RWPE2 (cell line): ENCODE measurements at regions not wholly inside any gene's neighbourhood (a gene's known extent, or its start where the extent isn't known, plus 50 kb on each side); places are given as distances from the start of the nearest gene placed in this dataset.

ENCODE experiments used
- ATAC-seq: fragments of 200-7000 bp; cut with Tn5 transposase; 3 replicates; pipeline ENCODE4 v1.9.1; 2021; ENCODE audit warnings: low read depth
- DNase-seq: peaks from one replicate; pipeline ENCODE4 v3.0.0-alpha.2; 2020; ENCODE audit warnings: low spot score
- H3K27ac ChIP-seq: fragments of 450-650 bp; 2 replicates; pipeline ENCODE4 v1.5.1; 2017; ENCODE audit warnings: mild to moderate bottlenecking; ENCODE audit not compliant: poor library complexity, severe bottlenecking
- H3K27me3 ChIP-seq: fragments of 250-450 bp; sonication (Bioruptor Pico); 2 replicates; pipeline ENCODE4 v1.5.1; 2021; ENCODE audit warnings: mild to moderate bottlenecking, moderate library complexity; ENCODE audit not compliant: insufficient read depth, poor library complexity, severe bottlenecking
- H3K36me3 ChIP-seq: fragments of 250-450 bp; sonication (Bioruptor Pico); 2 replicates; pipeline ENCODE4 v1.5.1; 2020; ENCODE audit warnings: low read depth, mild to moderate bottlenecking, moderate library complexity
- H3K4me1 ChIP-seq: fragments of 250-450 bp; sonication (Bioruptor Pico); 2 replicates; pipeline ENCODE4 v1.5.1; 2021; ENCODE audit warnings: mild to moderate bottlenecking, moderate library complexity; ENCODE audit not compliant: insufficient read depth, poor library complexity, severe bottlenecking
- H3K4me3 ChIP-seq: fragments of 250-450 bp; sonication (Bioruptor Pico); 2 replicates; pipeline ENCODE4 v1.5.1; 2021; ENCODE audit warnings: mild to moderate bottlenecking, moderate library complexity; ENCODE audit not compliant: severe bottlenecking
- H3K9me3 ChIP-seq: fragments of 250-450 bp; sonication (Bioruptor Pico); 2 replicates; pipeline ENCODE4 v1.5.1; 2021; ENCODE audit warnings: mild to moderate bottlenecking, moderate library complexity; ENCODE audit not compliant: severe bottlenecking
- TF ChIP-seq, protein P1 (sequence below): fragments of 450-650 bp; IDR thresholded peaks from one replicate; pipeline ENCODE4 v1.5.1; 2017; ENCODE audit warnings: mild to moderate bottlenecking, moderate library complexity; ENCODE audit not compliant: poor library complexity, severe bottlenecking

DNA sequence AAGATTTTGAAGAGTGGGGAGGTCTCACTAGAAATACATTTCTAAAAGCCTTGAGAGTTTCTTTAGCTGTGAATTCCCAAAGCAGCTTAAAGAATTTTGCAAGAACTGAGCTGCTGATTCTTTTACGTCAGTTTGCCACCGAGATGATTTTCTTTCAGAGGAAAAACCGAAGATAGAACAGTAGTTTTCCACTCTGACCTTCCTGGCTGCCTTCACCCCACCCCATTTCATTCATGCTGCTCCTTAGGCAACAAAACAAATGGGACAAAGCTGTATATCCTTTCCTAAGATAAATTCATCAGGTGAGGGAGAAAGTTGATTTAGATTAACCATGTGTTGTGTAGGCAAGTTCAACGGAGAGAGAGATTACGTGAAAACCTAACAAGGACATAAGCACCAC lies 947.0 kb downstream of the GALC start:
- H3K4me3 ChIP-seq: no peak overlapping the region
- H3K27ac ChIP-seq: no peak overlapping the region
- ATAC-seq (no peak), DNase-seq (no peak)
- H3K4me1 ChIP-seq: peaks cover 10% of the 10 kb centered on the region
- no peaks in the 10 kb centered on the region for H3K9me3 ChIP-seq
- TF ChIP-seq, protein P1, sequence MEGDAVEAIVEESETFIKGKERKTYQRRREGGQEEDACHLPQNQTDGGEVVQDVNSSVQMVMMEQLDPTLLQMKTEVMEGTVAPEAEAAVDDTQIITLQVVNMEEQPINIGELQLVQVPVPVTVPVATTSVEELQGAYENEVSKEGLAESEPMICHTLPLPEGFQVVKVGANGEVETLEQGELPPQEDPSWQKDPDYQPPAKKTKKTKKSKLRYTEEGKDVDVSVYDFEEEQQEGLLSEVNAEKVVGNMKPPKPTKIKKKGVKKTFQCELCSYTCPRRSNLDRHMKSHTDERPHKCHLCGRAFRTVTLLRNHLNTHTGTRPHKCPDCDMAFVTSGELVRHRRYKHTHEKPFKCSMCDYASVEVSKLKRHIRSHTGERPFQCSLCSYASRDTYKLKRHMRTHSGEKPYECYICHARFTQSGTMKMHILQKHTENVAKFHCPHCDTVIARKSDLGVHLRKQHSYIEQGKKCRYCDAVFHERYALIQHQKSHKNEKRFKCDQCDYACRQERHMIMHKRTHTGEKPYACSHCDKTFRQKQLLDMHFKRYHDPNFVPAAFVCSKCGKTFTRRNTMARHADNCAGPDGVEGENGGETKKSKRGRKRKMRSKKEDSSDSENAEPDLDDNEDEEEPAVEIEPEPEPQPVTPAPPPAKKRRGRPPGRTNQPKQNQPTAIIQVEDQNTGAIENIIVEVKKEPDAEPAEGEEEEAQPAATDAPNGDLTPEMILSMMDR: no peak
- H3K27me3 ChIP-seq: no peaks in the 10 kb centered on the region
- H3K36me3 ChIP-seq: no peaks in the 10 kb centered on the region

DNA sequence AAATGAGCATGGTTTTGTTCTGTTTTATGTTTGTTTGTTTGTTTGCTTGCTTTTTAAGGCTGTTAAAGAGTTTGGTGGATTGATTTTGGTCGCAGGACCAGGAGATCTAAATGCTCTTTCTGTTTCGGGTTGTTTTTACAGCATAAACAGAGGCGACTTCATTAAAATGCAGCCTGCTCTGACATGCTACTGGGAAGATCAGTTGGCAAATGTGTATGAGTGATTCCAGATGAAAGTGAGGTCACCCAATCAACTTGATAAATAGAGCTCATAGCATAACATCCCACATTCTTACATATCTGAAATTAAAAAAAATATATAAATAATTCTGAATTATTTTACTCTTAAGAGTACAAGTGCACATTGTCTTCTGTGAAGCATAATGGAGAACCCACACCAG lies 947.7 kb downstream of the GALC start:
- Histone ChIP-seq H3K27ac (no peak overlapping the region), H3K4me1 (peaks cover 11% of the 10 kb centered on the region), H3K4me3 (no peak overlapping the region), H3K36me3 (no peaks in the 10 kb centered on the region), H3K9me3 (no peaks in the 10 kb centered on the region), H3K27me3 (no peaks in the 10 kb centered on the region)
- DNase-seq: no peak
- no peak for ATAC-seq
- TF ChIP-seq, protein P1: no peak

DNA sequence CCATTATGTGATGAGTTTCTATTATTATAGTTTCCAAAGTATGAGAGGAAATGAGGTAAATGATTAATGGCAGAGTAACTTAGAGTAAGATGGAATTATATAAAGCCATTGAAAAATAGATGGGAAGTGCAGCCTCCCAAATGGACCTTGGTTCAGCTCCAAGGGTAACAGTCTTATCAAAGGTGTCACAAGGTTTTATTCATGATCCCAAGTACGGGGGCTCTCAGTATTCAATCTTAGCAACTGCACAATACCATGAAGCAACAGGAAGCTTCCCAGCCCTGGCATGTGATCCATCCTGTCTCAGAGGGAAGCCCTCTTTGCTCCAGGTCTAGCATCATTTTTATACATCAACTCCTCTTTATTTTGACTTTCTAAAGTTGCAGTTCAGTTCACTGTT lies 948.2 kb downstream of the GALC start:
- Histone ChIP-seq H3K27ac (no peak overlapping the region), H3K36me3 (no peaks in the 10 kb centered on the region), H3K4me1 (peaks cover 11% of the 10 kb centered on the region), H3K9me3 (no peaks in the 10 kb centered on the region), H3K27me3 (no peaks in the 10 kb centered on the region), H3K4me3 (no peak overlapping the region)
- no peak for DNase-seq
- TF ChIP-seq, protein P1: no peak
- no peak for ATAC-seq

DNA sequence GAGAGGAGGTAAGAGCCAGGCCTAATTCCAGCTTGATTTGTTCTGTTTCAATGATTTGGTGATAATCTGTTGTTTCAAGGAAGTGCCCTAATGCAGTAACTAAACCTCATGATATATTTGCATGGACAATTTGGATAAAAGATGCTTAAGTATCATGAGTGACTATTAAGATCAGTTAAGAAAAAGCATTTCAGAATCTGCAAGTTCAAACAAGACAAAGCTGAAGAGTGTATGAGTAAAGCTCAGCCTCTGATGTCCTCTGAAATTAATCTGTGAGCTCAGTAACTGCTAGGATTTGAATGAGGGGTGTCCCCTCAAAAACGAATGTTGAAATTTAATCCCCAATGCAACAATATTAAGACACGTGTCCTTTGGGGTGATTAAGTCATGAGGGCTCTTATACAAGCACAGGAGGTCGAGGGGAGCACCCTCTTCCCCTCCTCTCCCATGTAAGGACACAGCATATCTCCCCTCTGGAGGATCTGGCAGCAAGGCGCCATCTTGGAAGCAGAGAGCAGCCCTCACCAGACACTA lies 949.2 kb downstream of the GALC start:
- TF ChIP-seq, protein P1: no peak
- Histone ChIP-seq H3K27me3 (no peaks in the 10 kb centered on the region), H3K4me3 (no peak overlapping the region), H3K36me3 (no peaks in the 10 kb centered on the region), H3K9me3 (no peaks in the 10 kb centered on the region), H3K27ac (no peak overlapping the region), H3K4me1 (peaks cover 11% of the 10 kb centered on the region)
- ATAC-seq (no peak), DNase-seq (no peak)

DNA sequence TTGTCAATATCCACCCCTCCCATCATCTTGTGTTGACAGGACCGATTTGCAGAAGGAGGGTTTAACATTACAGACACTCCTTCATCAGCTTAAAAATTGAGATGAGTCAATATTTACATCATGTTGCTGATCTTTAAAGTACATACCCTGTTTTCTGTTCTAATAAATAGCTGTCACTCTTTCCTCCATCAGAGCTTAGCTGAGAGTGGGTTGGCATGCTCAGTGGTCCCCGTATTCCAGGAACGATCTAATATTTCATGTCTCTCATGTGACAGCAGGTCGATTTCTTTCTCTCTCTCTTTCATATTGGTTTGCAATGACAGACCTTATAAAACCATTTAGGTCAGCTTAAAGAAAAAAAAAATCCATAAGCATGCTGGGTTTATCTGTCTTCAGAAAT lies 950.6 kb downstream of the GALC start:
- Histone ChIP-seq H3K9me3 (no peaks in the 10 kb centered on the region), H3K4me3 (no peak overlapping the region), H3K27me3 (no peaks in the 10 kb centered on the region), H3K4me1 (peaks cover 11% of the 10 kb centered on the region), H3K27ac (no peak overlapping the region), H3K36me3 (no peaks in the 10 kb centered on the region)
- DNase-seq (no peak), ATAC-seq (no peak; the same call in 2 of the 3 replicates)
- TF ChIP-seq, protein P1: no peak
